GM12872 (cell line): ENCODE measurements at regions not wholly inside any gene's neighbourhood (a gene's known extent, or its start where the extent isn't known, plus 50 kb on each side); places are given as distances from the start of the nearest gene placed in this dataset.

Experiments
- CTCF ChIP-seq: IDR thresholded peaks from 3 replicates; pipeline ENCODE4 v1.5.1; 2011; ENCODE audit warnings: low read depth, mild to moderate bottlenecking, low read length, moderate library complexity; ENCODE audit not compliant: insufficient read depth

GRCh38 chr1:101142244-101142643 is 94.6 kb upstream of the S1PR1 start:
- no peak for TF ChIP-seq CTCF

GRCh38 chr1:101141376-101141775 is 95.4 kb upstream of the S1PR1 start:
- no peak for TF ChIP-seq CTCF

- TF ChIP-seq CTCF, result no peak
Observed at GRCh38 chr1:101139821-101140718, 96.7 kb upstream of the S1PR1 start.

- no peak for TF ChIP-seq CTCF
Observed at GRCh38 chr1:101139130-101139529, 97.7 kb upstream of the S1PR1 start.

GRCh38 chr1:101137144-101138126 is 99.4 kb upstream of the S1PR1 start:
- TF ChIP-seq CTCF, result no peak

- TF ChIP-seq CTCF, result peak; percentile 58; the same call in 2 of the 3 replicates
Observed at GRCh38 chr1:101136739-101137138, 100.1 kb upstream of the S1PR1 start.

- no peak for TF ChIP-seq CTCF
Observed at GRCh38 chr1:101136271-101136670, 100.5 kb upstream of the S1PR1 start.
